GM23338 (cell line): ENCODE measurements at regions not wholly inside any gene's neighbourhood (a gene's known extent, or its start where the extent isn't known, plus 50 kb on each side); places are given as distances from the start of the nearest gene placed in this dataset.

Source experiments
- ATAC-seq: fragments of 200-7000 bp; cut with Tn5 transposase; 3 replicates; pipeline ENCODE4 v1.9.1; 2020
- DNase-seq: peaks from one replicate; pipeline ENCODE4 v3.0.0-alpha.2; 2015; ENCODE audit warnings: low spot score
- H2AFZ ChIP-seq: fragments of 200-600 bp; sonication (generic); 2 replicates; pipeline ENCODE4 v1.8.0; 2016; ENCODE audit warnings: antibody characterized with exemption, mild to moderate bottlenecking, moderate library complexity
- H3F3A ChIP-seq: fragments of 200-600 bp; sonication (generic); replicated peaks from 2 replicates; pipeline ENCODE4 v1.8.0; 2017; ENCODE audit warnings: antibody characterized with exemption, mixed run types, low read depth
- H3K27ac ChIP-seq: fragments of 200-600 bp; sonication (generic); 2 replicates; pipeline ENCODE4 v1.6.1; 2016; ENCODE audit warnings: low read depth
- H3K27me3 ChIP-seq: fragments of 200-600 bp; sonication (generic); 2 replicates; pipeline ENCODE4 v1.8.0; 2016; ENCODE audit warnings: mild to moderate bottlenecking, mixed run types, moderate library complexity; ENCODE audit not compliant: insufficient read depth
- H3K36me3 ChIP-seq: fragments of 200-600 bp; sonication (generic); 2 replicates; pipeline ENCODE4 v1.8.0; 2016; ENCODE audit warnings: mild to moderate bottlenecking; ENCODE audit not compliant: insufficient read depth
- H3K4me1 ChIP-seq: fragments of 200-600 bp; sonication (generic); 2 replicates; pipeline ENCODE4 v1.8.0; 2016; ENCODE audit warnings: mild to moderate bottlenecking, moderate library complexity; ENCODE audit not compliant: insufficient read depth
- H3K4me2 ChIP-seq: fragments of 200-600 bp; sonication (generic); 2 replicates; pipeline ENCODE4 v1.7.1; 2017; ENCODE audit warnings: mixed run types
- H3K4me3 ChIP-seq: fragments of 200-600 bp; sonication (generic); 2 replicates; pipeline ENCODE4 v1.6.1; 2016; ENCODE audit warnings: mixed run types
- H3K79me2 ChIP-seq: fragments of 200-600 bp; sonication (generic); replicated peaks from 2 replicates; pipeline ENCODE4 v1.8.0; 2017; ENCODE audit warnings: mild to moderate bottlenecking; ENCODE audit not compliant: insufficient read depth
- H3K9me2 ChIP-seq: fragments of 200-600 bp; sonication (generic); 2 replicates; pipeline ENCODE4 v1.8.0; 2017; ENCODE audit not compliant: insufficient read depth
- H4K20me1 ChIP-seq: fragments of 200-600 bp; sonication (generic); replicated peaks from 2 replicates; pipeline ENCODE4 v1.8.0; 2017; ENCODE audit warnings: mild to moderate bottlenecking; ENCODE audit not compliant: insufficient read depth
- H3K27ac Mint-ChIP-seq: 2 replicates; pipeline ENCODE4 v1.8.0; 2020; ENCODE audit warnings: inconsistent platforms, mild to moderate bottlenecking, moderate library complexity, mixed read lengths
- H3K27me3 Mint-ChIP-seq: 3 replicates; pipeline ENCODE4 v1.8.0; 2022; ENCODE audit warnings: low read depth, mild to moderate bottlenecking, moderate library complexity, mixed read lengths, inconsistent platforms; ENCODE audit not compliant: insufficient read depth, poor library complexity
- H3K36me3 Mint-ChIP-seq: 3 replicates; pipeline ENCODE4 v1.8.0; 2021; ENCODE audit warnings: low read depth, mild to moderate bottlenecking, inconsistent platforms, moderate library complexity, mixed read lengths
- H3K4me1 Mint-ChIP-seq: 3 replicates; pipeline ENCODE4 v1.8.0; 2020; ENCODE audit warnings: mild to moderate bottlenecking, inconsistent platforms, mixed read lengths
- H3K4me3 Mint-ChIP-seq: 3 replicates; pipeline ENCODE4 v1.8.0; 2021; ENCODE audit warnings: moderate library complexity, mild to moderate bottlenecking, inconsistent platforms, mixed read lengths
- H3K9me3 Mint-ChIP-seq: 3 replicates; pipeline ENCODE4 v1.8.0; 2020; ENCODE audit warnings: moderate library complexity, mild to moderate bottlenecking, inconsistent platforms, mixed read lengths
- CREB1 ChIP-seq: fragments of 250-450 bp; sonication (Bioruptor Pico); IDR thresholded peaks from 2 replicates; pipeline ENCODE4 v1.5.0; 2020; ENCODE audit warnings: low read depth, mild to moderate bottlenecking, moderate library complexity
- EZH2 ChIP-seq: fragments of 200-600 bp; sonication (generic); IDR thresholded peaks from one replicate; pipeline ENCODE4 v1.8.0; 2017; ENCODE audit warnings: antibody characterized with exemption, mild to moderate bottlenecking, low read depth; ENCODE audit not compliant: unreplicated experiment
- EZH2phosphoT487 ChIP-seq: fragments of 200-600 bp; sonication (generic); IDR thresholded peaks from one replicate; pipeline ENCODE4 v1.8.1; 2018; ENCODE audit warnings: antibody characterized with exemption; ENCODE audit not compliant: unreplicated experiment
- JUNB ChIP-seq: IDR thresholded peaks from one replicate; pipeline ENCODE4 v1.6.1; 2016; ENCODE audit warnings: antibody characterized with exemption; ENCODE audit not compliant: unreplicated experiment
- NANOG ChIP-seq: IDR thresholded peaks from 2 replicates; pipeline ENCODE4 v1.6.1; 2016; ENCODE audit warnings: antibody characterized with exemption, borderline replicate concordance
- POLR2AphosphoS5 ChIP-seq: IDR thresholded peaks from 2 replicates; pipeline ENCODE4 v1.6.1; 2016; ENCODE audit warnings: antibody characterized with exemption, low read depth
- STAT1 ChIP-seq: IDR thresholded peaks from one replicate; pipeline ENCODE4 v1.6.1; 2016; ENCODE audit warnings: antibody characterized with exemption; ENCODE audit not compliant: unreplicated experiment
- ZNF114 ChIP-seq: fragments of 250-450 bp; sonication (Bioruptor Pico); IDR thresholded peaks from 2 replicates; pipeline ENCODE4 v1.5.0; 2020; ENCODE audit warnings: mild to moderate bottlenecking, moderate library complexity
- ZNF331 ChIP-seq: fragments of 250-450 bp; sonication (Bioruptor Pico); IDR thresholded peaks from 2 replicates; pipeline ENCODE4 v1.5.0; 2020; ENCODE audit warnings: low read depth, mild to moderate bottlenecking, moderate library complexity
- TF ChIP-seq, protein P1 (sequence below): IDR thresholded peaks from 2 replicates; pipeline ENCODE4 v1.6.1; 2016; ENCODE audit warnings: antibody characterized with exemption
- TF ChIP-seq, protein P2 (sequence below), 2 experiments: fragments of 200-600 bp in 1 of 2; sonication (generic) in 1 of 2; conservative IDR thresholded peaks; 2 replicates each; pipeline versions ENCODE4 v1.5.1 to v1.6.1; 2016 to 2017; ENCODE audit warnings: antibody characterized with exemption in 2 of 2, low read depth in 2 of 2, mild to moderate bottlenecking in 2 of 2, moderate library complexity in 1 of 2
- TF ChIP-seq, protein P3 (sequence below): IDR thresholded peaks from one replicate; pipeline ENCODE4 v1.6.1; 2018; ENCODE audit warnings: antibody characterized with exemption; ENCODE audit not compliant: unreplicated experiment
- TF ChIP-seq, protein P4 (sequence below): fragments of 250-450 bp; sonication (Bioruptor Pico); IDR thresholded peaks from 2 replicates; pipeline ENCODE4 v1.5.0; 2020; ENCODE audit warnings: mild to moderate bottlenecking, moderate library complexity

DNA sequence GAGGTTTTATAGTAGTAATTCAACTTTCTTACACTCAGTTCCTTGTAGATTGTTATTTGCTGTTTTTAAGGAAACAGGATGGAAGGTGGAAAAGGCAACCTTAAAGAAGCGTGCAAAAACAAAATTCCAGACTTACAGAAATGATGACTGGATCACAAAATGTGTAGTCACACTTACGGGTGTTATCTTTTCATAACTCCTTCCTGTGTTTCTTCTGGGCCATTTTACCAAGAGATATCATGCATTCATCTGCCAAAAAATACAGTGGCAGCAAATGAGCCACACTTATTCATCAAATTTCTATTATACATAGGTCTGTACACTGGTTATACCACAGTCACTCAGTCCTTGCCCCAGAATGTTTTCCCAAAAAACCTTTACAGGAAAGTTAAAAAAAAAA, 94.3 kb upstream of the IL6 start:
- Mint-ChIP-seq H3K4me3 (no peak overlapping the region), H3K27ac (no peak overlapping the region), H3K27me3 (no peaks in the 10 kb centered on the region), H3K9me3 (no peaks in the 10 kb centered on the region), H3K36me3 (no peaks in the 10 kb centered on the region), H3K4me1 (peaks cover 8% of the 10 kb centered on the region)
- H3K4me2 ChIP-seq, result no peak overlapping the region
- H3F3A ChIP-seq, result no peaks in the 10 kb centered on the region
- no peak overlapping the region for H3K4me3 ChIP-seq
- ATAC-seq, result no peak
- H3K27me3 ChIP-seq, result no peaks in the 10 kb centered on the region
- H3K9me2 ChIP-seq, result no peaks in the 10 kb centered on the region
- no peak overlapping the region for H3K27ac ChIP-seq
- H4K20me1 ChIP-seq, result no peaks in the 10 kb centered on the region
- no peak for TF ChIP-seq ZNF331 (CRISPR knock-in tag)
- TF ChIP-seq CREB1 (CRISPR knock-in tag), result no peak
- TF ChIP-seq, protein P1, sequence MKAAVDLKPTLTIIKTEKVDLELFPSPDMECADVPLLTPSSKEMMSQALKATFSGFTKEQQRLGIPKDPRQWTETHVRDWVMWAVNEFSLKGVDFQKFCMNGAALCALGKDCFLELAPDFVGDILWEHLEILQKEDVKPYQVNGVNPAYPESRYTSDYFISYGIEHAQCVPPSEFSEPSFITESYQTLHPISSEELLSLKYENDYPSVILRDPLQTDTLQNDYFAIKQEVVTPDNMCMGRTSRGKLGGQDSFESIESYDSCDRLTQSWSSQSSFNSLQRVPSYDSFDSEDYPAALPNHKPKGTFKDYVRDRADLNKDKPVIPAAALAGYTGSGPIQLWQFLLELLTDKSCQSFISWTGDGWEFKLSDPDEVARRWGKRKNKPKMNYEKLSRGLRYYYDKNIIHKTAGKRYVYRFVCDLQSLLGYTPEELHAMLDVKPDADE, result no peak
- no peak for TF ChIP-seq ZNF114 (CRISPR knock-in tag)
- TF ChIP-seq, protein P2, sequence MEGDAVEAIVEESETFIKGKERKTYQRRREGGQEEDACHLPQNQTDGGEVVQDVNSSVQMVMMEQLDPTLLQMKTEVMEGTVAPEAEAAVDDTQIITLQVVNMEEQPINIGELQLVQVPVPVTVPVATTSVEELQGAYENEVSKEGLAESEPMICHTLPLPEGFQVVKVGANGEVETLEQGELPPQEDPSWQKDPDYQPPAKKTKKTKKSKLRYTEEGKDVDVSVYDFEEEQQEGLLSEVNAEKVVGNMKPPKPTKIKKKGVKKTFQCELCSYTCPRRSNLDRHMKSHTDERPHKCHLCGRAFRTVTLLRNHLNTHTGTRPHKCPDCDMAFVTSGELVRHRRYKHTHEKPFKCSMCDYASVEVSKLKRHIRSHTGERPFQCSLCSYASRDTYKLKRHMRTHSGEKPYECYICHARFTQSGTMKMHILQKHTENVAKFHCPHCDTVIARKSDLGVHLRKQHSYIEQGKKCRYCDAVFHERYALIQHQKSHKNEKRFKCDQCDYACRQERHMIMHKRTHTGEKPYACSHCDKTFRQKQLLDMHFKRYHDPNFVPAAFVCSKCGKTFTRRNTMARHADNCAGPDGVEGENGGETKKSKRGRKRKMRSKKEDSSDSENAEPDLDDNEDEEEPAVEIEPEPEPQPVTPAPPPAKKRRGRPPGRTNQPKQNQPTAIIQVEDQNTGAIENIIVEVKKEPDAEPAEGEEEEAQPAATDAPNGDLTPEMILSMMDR (conservative IDR thresholded peaks at IDR 0.05; ENCODE audit: low read depth in 2 of 2), result no peak
- TF ChIP-seq NANOG, result no peak
- TF ChIP-seq, protein P3, sequence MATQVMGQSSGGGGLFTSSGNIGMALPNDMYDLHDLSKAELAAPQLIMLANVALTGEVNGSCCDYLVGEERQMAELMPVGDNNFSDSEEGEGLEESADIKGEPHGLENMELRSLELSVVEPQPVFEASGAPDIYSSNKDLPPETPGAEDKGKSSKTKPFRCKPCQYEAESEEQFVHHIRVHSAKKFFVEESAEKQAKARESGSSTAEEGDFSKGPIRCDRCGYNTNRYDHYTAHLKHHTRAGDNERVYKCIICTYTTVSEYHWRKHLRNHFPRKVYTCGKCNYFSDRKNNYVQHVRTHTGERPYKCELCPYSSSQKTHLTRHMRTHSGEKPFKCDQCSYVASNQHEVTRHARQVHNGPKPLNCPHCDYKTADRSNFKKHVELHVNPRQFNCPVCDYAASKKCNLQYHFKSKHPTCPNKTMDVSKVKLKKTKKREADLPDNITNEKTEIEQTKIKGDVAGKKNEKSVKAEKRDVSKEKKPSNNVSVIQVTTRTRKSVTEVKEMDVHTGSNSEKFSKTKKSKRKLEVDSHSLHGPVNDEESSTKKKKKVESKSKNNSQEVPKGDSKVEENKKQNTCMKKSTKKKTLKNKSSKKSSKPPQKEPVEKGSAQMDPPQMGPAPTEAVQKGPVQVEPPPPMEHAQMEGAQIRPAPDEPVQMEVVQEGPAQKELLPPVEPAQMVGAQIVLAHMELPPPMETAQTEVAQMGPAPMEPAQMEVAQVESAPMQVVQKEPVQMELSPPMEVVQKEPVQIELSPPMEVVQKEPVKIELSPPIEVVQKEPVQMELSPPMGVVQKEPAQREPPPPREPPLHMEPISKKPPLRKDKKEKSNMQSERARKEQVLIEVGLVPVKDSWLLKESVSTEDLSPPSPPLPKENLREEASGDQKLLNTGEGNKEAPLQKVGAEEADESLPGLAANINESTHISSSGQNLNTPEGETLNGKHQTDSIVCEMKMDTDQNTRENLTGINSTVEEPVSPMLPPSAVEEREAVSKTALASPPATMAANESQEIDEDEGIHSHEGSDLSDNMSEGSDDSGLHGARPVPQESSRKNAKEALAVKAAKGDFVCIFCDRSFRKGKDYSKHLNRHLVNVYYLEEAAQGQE, result no peak
- TF ChIP-seq EZH2phosphoT487, result no peak
- no peak for TF ChIP-seq STAT1
- TF ChIP-seq, protein P4, sequence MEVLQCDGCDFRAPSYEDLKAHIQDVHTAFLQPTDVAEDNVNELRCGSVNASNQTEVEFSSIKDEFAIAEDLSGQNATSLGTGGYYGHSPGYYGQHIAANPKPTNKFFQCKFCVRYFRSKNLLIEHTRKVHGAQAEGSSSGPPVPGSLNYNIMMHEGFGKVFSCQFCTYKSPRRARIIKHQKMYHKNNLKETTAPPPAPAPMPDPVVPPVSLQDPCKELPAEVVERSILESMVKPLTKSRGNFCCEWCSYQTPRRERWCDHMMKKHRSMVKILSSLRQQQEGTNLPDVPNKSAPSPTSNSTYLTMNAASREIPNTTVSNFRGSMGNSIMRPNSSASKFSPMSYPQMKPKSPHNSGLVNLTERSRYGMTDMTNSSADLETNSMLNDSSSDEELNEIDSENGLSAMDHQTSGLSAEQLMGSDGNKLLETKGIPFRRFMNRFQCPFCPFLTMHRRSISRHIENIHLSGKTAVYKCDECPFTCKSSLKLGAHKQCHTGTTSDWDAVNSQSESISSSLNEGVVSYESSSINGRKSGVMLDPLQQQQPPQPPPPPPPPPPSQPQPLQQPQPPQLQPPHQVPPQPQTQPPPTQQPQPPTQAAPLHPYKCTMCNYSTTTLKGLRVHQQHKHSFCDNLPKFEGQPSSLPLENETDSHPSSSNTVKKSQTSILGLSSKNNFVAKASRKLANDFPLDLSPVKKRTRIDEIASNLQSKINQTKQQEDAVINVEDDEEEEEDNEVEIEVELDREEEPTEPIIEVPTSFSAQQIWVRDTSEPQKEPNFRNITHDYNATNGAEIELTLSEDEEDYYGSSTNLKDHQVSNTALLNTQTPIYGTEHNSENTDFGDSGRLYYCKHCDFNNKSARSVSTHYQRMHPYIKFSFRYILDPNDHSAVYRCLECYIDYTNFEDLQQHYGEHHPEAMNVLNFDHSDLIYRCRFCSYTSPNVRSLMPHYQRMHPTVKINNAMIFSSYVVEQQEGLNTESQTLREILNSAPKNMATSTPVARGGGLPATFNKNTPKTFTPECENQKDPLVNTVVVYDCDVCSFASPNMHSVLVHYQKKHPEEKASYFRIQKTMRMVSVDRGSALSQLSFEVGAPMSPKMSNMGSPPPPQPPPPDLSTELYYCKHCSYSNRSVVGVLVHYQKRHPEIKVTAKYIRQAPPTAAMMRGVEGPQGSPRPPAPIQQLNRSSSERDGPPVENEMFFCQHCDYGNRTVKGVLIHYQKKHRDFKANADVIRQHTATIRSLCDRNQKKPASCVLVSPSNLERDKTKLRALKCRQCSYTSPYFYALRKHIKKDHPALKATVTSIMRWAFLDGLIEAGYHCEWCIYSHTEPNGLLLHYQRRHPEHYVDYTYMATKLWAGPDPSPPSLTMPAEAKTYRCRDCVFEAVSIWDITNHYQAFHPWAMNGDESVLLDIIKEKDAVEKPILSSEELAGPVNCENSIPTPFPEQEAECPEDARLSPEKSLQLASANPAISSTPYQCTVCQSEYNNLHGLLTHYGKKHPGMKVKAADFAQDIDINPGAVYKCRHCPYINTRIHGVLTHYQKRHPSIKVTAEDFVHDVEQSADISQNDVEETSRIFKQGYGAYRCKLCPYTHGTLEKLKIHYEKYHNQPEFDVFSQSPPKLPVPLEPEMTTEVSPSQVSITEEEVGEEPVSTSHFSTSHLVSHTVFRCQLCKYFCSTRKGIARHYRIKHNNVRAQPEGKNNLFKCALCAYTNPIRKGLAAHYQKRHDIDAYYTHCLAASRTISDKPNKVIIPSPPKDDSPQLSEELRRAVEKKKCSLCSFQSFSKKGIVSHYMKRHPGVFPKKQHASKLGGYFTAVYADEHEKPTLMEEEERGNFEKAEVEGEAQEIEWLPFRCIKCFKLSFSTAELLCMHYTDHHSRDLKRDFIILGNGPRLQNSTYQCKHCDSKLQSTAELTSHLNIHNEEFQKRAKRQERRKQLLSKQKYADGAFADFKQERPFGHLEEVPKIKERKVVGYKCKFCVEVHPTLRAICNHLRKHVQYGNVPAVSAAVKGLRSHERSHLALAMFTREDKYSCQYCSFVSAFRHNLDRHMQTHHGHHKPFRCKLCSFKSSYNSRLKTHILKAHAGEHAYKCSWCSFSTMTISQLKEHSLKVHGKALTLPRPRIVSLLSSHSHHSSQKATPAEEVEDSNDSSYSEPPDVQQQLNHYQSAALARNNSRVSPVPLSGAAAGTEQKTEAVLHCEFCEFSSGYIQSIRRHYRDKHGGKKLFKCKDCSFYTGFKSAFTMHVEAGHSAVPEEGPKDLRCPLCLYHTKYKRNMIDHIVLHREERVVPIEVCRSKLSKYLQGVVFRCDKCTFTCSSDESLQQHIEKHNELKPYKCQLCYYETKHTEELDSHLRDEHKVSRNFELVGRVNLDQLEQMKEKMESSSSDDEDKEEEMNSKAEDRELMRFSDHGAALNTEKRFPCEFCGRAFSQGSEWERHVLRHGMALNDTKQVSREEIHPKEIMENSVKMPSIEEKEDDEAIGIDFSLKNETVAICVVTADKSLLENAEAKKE (CRISPR knock-in tag), result no peak
- TF ChIP-seq JUNB, result no peak
- no peak for TF ChIP-seq EZH2
- TF ChIP-seq POLR2AphosphoS5, result no peak
- H3K79me2 ChIP-seq, result no peaks in the 10 kb centered on the region
- no peaks in the 10 kb centered on the region for H3K4me1 ChIP-seq
- DNase-seq, result no peak
- no peak overlapping the region for H2AFZ ChIP-seq
- no peaks in the 10 kb centered on the region for H3K36me3 ChIP-seq
